ENCODE measurements at regions not wholly inside any gene's neighbourhood (a gene's known extent, or its start where the extent isn't known, plus 50 kb on each side); places are given as distances from the start of the nearest gene placed in this dataset.

DNA sequence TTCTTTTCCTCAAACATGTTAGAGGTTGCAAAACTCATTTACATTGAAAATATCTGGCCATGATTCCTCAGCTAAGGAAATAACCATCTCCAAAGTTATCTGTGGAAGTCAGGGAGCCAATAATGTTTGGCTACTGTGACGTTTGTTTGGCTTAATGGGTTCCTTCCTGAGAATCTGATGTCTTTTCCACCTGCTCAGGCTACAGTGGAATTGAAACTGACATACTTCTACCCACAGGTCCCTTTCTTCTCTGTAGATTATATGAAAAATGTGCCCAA lies 221.1 kb upstream of the XYLT1 start (continued):
- TF ChIP-seq, protein P1, sequence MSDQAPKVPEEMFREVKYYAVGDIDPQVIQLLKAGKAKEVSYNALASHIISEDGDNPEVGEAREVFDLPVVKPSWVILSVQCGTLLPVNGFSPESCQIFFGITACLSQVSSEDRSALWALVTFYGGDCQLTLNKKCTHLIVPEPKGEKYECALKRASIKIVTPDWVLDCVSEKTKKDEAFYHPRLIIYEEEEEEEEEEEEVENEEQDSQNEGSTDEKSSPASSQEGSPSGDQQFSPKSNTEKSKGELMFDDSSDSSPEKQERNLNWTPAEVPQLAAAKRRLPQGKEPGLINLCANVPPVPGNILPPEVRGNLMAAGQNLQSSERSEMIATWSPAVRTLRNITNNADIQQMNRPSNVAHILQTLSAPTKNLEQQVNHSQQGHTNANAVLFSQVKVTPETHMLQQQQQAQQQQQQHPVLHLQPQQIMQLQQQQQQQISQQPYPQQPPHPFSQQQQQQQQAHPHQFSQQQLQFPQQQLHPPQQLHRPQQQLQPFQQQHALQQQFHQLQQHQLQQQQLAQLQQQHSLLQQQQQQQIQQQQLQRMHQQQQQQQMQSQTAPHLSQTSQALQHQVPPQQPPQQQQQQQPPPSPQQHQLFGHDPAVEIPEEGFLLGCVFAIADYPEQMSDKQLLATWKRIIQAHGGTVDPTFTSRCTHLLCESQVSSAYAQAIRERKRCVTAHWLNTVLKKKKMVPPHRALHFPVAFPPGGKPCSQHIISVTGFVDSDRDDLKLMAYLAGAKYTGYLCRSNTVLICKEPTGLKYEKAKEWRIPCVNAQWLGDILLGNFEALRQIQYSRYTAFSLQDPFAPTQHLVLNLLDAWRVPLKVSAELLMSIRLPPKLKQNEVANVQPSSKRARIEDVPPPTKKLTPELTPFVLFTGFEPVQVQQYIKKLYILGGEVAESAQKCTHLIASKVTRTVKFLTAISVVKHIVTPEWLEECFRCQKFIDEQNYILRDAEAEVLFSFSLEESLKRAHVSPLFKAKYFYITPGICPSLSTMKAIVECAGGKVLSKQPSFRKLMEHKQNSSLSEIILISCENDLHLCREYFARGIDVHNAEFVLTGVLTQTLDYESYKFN (CRISPR knock-in tag; conservative IDR thresholded peaks at IDR 0.05) = no peak
- TF ChIP-seq HDAC6 (IDR thresholded peaks at IDR 0.05; ENCODE audit: low read depth, low read length) = no peak

DNA sequence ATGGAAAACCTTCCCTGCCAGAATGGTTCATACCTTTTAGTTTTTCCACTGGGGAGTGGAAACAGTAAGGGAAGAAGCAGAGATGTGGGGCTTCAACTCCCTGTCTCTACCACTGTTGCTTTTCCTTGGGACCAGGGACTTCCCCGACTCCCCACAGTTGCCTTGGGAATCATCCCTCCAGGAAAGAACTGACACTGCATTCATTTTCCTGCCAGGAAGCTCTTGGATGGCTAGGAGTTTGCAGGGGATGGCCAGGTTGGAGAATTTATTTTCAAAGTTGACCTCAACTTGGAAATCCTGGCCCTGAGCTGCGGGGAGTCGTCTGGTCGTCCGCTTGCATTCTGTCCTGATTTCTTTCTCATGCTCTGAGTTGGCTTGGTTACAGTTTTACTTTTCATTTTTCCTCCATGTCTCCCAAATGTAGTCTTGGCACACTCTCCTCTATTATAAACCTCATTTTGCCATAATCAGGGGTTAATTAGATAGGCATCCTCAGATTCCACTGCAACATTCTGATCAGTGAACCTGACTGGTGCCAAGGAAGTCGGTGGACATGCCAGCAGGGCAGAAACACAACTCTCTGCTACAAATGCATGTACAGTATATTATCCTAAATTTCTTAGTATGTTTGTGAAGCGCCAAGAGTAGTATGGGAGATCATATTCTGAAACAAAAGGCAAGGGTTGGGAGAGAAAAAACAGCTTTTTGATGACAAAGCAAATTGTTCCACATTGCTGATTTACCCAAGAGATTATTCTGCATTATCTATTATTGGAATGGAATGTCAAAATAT lies 220.5 kb upstream of the XYLT1 start:
- no peaks in the 10 kb centered on the region for H3K4me1 ChIP-seq (ENCODE audit: insufficient read depth, low read length)
- H3K79me2 ChIP-seq (ENCODE audit: insufficient read depth, low read length) = no peaks in the 10 kb centered on the region
- ATAC-seq (no peak), DNase-seq (ENCODE audit: low spot score) (no peak), FAIRE-seq (no peak)
- BruUV-seq (replicated peaks) = no TSS peak
- no peaks in the 10 kb centered on the region for H3K9me3 ChIP-seq (ENCODE audit: low read length)
- H3K36me3 ChIP-seq (replicated peaks in 1 of 2; ENCODE audit: control insufficient read depth in 1 of 2, insufficient read depth in 2 of 2, low read length in 2 of 2) = no peaks in the 10 kb centered on the region
- WGBS (ENCODE audit: low lambda C conversion rate) = 1% methylated on average over 7 of the region's 7 CpGs
- no peaks in the 10 kb centered on the region for H4K20me1 ChIP-seq (ENCODE audit: insufficient read depth, low read length)
- H3K27me3 ChIP-seq (ENCODE audit: control insufficient read depth in 1 of 2, insufficient read depth in 2 of 2, low read length in 2 of 2) = no peaks in the 10 kb centered on the region; a peak in 1 of 5 replicates
- no peak overlapping the region for H3K9ac ChIP-seq (ENCODE audit: insufficient read depth, low read depth, low read length)
- H3K4me2 ChIP-seq (ENCODE audit: low read depth, low read length) = no peak overlapping the region
- no peak overlapping the region for H3K4me3 ChIP-seq (replicated peaks in 1 of 3; ENCODE audit: insufficient read depth in 1 of 3, low read depth in 2 of 3, low read length in 3 of 3)
- intact Hi-C loops (cut with micrococcal nuclease; ENCODE audit: unreplicated experiment) = no loop called here
- POLR2A ChIA-PET = no interaction called here
- CTCF ChIA-PET (ENCODE audit: low intra/inter-chr PET ratio, low total read pairs) = no interaction called here
- in situ Hi-C loops (cut with HindIII; ENCODE audit: extremely low pct_ligation_motif_present, low pct_unique_long_range_greater_than_20kb) = no loop called here
- no peak overlapping the region for H2AFZ ChIP-seq (ENCODE audit: low read length)
- H3K27ac ChIP-seq (ENCODE audit: extremely low read length, insufficient read depth, low read length) = no peak overlapping the region
- TF ChIP-seq, protein P2, sequence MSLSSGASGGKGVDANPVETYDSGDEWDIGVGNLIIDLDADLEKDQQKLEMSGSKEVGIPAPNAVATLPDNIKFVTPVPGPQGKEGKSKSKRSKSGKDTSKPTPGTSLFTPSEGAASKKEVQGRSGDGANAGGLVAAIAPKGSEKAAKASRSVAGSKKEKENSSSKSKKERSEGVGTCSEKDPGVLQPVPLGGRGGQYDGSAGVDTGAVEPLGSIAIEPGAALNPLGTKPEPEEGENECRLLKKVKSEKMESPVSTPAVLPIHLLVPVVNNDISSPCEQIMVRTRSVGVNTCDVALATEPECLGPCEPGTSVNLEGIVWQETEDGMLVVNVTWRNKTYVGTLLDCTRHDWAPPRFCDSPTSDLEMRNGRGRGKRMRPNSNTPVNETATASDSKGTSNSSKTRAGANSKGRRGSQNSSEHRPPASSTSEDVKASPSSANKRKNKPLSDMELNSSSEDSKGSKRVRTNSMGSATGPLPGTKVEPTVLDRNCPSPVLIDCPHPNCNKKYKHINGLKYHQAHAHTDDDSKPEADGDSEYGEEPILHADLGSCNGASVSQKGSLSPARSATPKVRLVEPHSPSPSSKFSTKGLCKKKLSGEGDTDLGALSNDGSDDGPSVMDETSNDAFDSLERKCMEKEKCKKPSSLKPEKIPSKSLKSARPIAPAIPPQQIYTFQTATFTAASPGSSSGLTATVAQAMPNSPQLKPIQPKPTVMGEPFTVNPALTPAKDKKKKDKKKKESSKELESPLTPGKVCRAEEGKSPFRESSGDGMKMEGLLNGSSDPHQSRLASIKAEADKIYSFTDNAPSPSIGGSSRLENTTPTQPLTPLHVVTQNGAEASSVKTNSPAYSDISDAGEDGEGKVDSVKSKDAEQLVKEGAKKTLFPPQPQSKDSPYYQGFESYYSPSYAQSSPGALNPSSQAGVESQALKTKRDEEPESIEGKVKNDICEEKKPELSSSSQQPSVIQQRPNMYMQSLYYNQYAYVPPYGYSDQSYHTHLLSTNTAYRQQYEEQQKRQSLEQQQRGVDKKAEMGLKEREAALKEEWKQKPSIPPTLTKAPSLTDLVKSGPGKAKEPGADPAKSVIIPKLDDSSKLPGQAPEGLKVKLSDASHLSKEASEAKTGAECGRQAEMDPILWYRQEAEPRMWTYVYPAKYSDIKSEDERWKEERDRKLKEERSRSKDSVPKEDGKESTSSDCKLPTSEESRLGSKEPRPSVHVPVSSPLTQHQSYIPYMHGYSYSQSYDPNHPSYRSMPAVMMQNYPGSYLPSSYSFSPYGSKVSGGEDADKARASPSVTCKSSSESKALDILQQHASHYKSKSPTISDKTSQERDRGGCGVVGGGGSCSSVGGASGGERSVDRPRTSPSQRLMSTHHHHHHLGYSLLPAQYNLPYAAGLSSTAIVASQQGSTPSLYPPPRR (CRISPR knock-in tag; IDR thresholded peaks at IDR 0.05; ENCODE audit: borderline replicate concordance) = no peak
- TF ChIP-seq MAFF (IDR thresholded peaks at IDR 0.05; ENCODE audit: low read depth, low read length) = peak; percentile 97
- TF ChIP-seq ZNF253 (CRISPR knock-in tag; IDR thresholded peaks at IDR 0.05; ENCODE audit: borderline replicate concordance) = no peak
- no peak for TF ChIP-seq MBD4 (IDR thresholded peaks at IDR 0.05; ENCODE audit: borderline replicate concordance, low read length)
- TF ChIP-seq, protein P3, sequence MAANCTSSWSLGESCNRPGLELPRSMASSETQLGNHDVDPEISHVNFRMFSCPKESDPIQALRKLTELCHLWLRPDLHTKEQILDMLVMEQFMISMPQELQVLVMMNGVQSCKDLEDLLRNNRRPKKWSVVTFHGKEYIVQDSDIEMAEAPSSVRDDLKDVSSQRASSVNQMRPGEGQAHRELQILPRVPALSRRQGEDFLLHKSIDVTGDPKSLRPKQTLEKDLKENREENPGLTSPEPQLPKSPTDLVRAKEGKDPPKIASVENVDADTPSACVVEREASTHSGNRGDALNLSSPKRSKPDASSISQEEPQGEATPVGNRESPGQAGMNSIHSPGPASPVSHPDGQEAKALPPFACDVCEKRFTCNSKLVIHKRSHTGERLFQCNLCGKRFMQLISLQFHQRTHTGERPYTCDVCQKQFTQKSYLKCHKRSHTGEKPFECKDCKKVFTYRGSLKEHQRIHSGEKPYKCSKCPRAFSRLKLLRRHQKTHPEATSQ (CRISPR knock-in tag; IDR thresholded peaks at IDR 0.05; ENCODE audit: borderline replicate concordance) = no peak
- TF ChIP-seq FOXO1 (CRISPR knock-in tag; IDR thresholded peaks at IDR 0.05) = no peak
- TF ChIP-seq MAFK (conservative IDR thresholded peaks at IDR 0.05 in 1 of 2, IDR thresholded peaks at IDR 0.05 in 1 of 2; ENCODE audit: low read length in 2 of 2) = peak; percentile 98
- TF ChIP-seq NFATC3 (CRISPR knock-in tag; IDR thresholded peaks at IDR 0.05) = no peak
- no peak for TF ChIP-seq EED (CRISPR knock-in tag; IDR thresholded peaks at IDR 0.05)
- no peak for TF ChIP-seq JUND (CRISPR knock-in tag; IDR thresholded peaks at IDR 0.05)
- TF ChIP-seq ARID2 (CRISPR knock-in tag; IDR thresholded peaks at IDR 0.05; ENCODE audit: borderline replicate concordance) = no peak

All from HepG2 (cell line).